GM12875 (cell line): ENCODE measurements at regions not wholly inside any gene's neighbourhood (a gene's known extent, or its start where the extent isn't known, plus 50 kb on each side); places are given as distances from the start of the nearest gene placed in this dataset.
"Not testable (repeated sequence)": the region's sequence is repeated elsewhere in the genome, so short reads cannot be mapped to it uniquely, and the experiment has no call there.

Experiments used
- H3K4me3 ChIP-seq: one replicate; pipeline ENCODE4 v1.5.1; 2011; ENCODE audit warnings: low read depth, low read length, control low read depth
- CTCF ChIP-seq: IDR thresholded peaks from 2 replicates; pipeline ENCODE4 v1.5.1; 2011; ENCODE audit warnings: low read depth, mild to moderate bottlenecking, control low read depth, inconsistent platforms, low read length, moderate library complexity, borderline replicate concordance; ENCODE audit not compliant: insufficient read depth

GRCh38 chr5:125912028-125912427, 511.2 kb upstream of the GRAMD2B start:
- no peak for TF ChIP-seq CTCF
- H3K4me3 ChIP-seq = no peak overlapping the region

GRCh38 chr5:125913200-125913599, 510.0 kb upstream of the GRAMD2B start:
- TF ChIP-seq CTCF = no peak
- H3K4me3 ChIP-seq = no peak overlapping the region

- no peak for TF ChIP-seq CTCF
- H3K4me3 ChIP-seq = no peak overlapping the region
Observed at GRCh38 chr5:125914471-125914870, 508.7 kb upstream of the GRAMD2B start.

GRCh38 chr5:125923958-125924357, 499.3 kb upstream of the GRAMD2B start:
- not testable (repeated sequence) for H3K4me3 ChIP-seq

- no peak for TF ChIP-seq CTCF
- no peak overlapping the region for H3K4me3 ChIP-seq
Observed at GRCh38 chr5:125926172-125926571, 497.0 kb upstream of the GRAMD2B start.

GRCh38 chr5:125928663-125929062, 494.5 kb upstream of the GRAMD2B start:
- TF ChIP-seq CTCF = no peak

GRCh38 chr5:125950012-125950615, 473.1 kb upstream of the GRAMD2B start:
- H3K4me3 ChIP-seq = no peak overlapping the region
- TF ChIP-seq CTCF = no peak

More at GRCh38 chr5:125928663-125929062, 494.5 kb upstream of the GRAMD2B start:
- H3K4me3 ChIP-seq = no peak overlapping the region

- TF ChIP-seq CTCF = no peak
- no peak overlapping the region for H3K4me3 ChIP-seq
Observed at GRCh38 chr5:125961150-125961549, 462.1 kb upstream of the GRAMD2B start.
